Fibroblast of gingiva (primary cell): ENCODE measurements at regions not wholly inside any gene's neighbourhood (a gene's known extent, or its start where the extent isn't known, plus 50 kb on each side); places are given as distances from the start of the nearest gene placed in this dataset.
"Not testable (repeated sequence)": the region's sequence is repeated elsewhere in the genome, so short reads cannot be mapped to it uniquely, and the experiment has no call there.

Experiments
- DNase-seq: peaks from one replicate; pipeline ENCODE4 v3.0.0-alpha.2; 2011; ENCODE audit warnings: low read depth

- no peak for DNase-seq
These were observed 177.6 kb downstream of the AIPL1 start for GRCh38 chr17:6257336-6257735.

GRCh38 chr17:6255322-6255721 is 179.6 kb downstream of the AIPL1 start:
- DNase-seq: no peak

GRCh38 chr17:6254036-6254435 is 180.9 kb downstream of the AIPL1 start:
- no peak for DNase-seq

- DNase-seq: not testable (repeated sequence)
These were observed 181.5 kb downstream of the WSCD1 start for GRCh38 chr17:6251640-6252039.

GRCh38 chr17:6249732-6250131 is 179.6 kb downstream of the WSCD1 start:
- no peak for DNase-seq

GRCh38 chr17:6248061-6248460 is 177.9 kb downstream of the WSCD1 start:
- no peak for DNase-seq

GRCh38 chr17:6245301-6246177 is 175.4 kb downstream of the WSCD1 start:
- DNase-seq: no peak

- DNase-seq: no peak
These were observed 174.6 kb downstream of the WSCD1 start for GRCh38 chr17:6244796-6245195.

- no peak for DNase-seq
These were observed 174.1 kb downstream of the WSCD1 start for GRCh38 chr17:6244253-6244652.

- DNase-seq: no peak
These were observed 173.0 kb downstream of the WSCD1 start for GRCh38 chr17:6243186-6243585.

- no peak for DNase-seq
These were observed 171.8 kb downstream of the WSCD1 start for GRCh38 chr17:6241996-6242395.

GRCh38 chr17:6241381-6241780 is 171.2 kb downstream of the WSCD1 start:
- no peak for DNase-seq

- no peak for DNase-seq
These were observed 170.4 kb downstream of the WSCD1 start for GRCh38 chr17:6240601-6241000.

GRCh38 chr17:6240001-6240400 is 169.8 kb downstream of the WSCD1 start:
- DNase-seq: no peak

GRCh38 chr17:6239241-6239798 is 169.1 kb downstream of the WSCD1 start:
- DNase-seq: no peak

- DNase-seq: no peak
These were observed 163.7 kb downstream of the WSCD1 start for GRCh38 chr17:6233856-6234255.

GRCh38 chr17:6233339-6233738 is 163.2 kb downstream of the WSCD1 start:
- DNase-seq: no peak

- no peak for DNase-seq
These were observed 162.5 kb downstream of the WSCD1 start for GRCh38 chr17:6232732-6233101.

- DNase-seq: no peak
These were observed 161.9 kb downstream of the WSCD1 start for GRCh38 chr17:6231886-6232731.

GRCh38 chr17:6231465-6231864 is 161.3 kb downstream of the WSCD1 start:
- no peak for DNase-seq

GRCh38 chr17:6218333-6218732 is 148.2 kb downstream of the WSCD1 start:
- DNase-seq: no peak

GRCh38 chr17:6215071-6216035 is 145.2 kb downstream of the WSCD1 start:
- DNase-seq: no peak
